HG03521 (cell line): ENCODE measurements at regions not wholly inside any gene's neighbourhood (a gene's known extent, or its start where the extent isn't known, plus 50 kb on each side); places are given as distances from the start of the nearest gene placed in this dataset.
"Not testable (repeated sequence)": the region's sequence is repeated elsewhere in the genome, so short reads cannot be mapped to it uniquely, and the experiment has no call there.

ENCODE experiments used
- ATAC-seq: cut with Tn5 transposase; IDR thresholded peaks from one replicate; pipeline ENCODE4 v1.9.1; 2021; ENCODE audit warnings: mild to moderate bottlenecking, moderate library complexity; ENCODE audit not compliant: unreplicated experiment

- ATAC-seq: no peak
Measured at GRCh38 chr12:124159655-124160054, 135.2 kb upstream of the RFLNA start.

DNA sequence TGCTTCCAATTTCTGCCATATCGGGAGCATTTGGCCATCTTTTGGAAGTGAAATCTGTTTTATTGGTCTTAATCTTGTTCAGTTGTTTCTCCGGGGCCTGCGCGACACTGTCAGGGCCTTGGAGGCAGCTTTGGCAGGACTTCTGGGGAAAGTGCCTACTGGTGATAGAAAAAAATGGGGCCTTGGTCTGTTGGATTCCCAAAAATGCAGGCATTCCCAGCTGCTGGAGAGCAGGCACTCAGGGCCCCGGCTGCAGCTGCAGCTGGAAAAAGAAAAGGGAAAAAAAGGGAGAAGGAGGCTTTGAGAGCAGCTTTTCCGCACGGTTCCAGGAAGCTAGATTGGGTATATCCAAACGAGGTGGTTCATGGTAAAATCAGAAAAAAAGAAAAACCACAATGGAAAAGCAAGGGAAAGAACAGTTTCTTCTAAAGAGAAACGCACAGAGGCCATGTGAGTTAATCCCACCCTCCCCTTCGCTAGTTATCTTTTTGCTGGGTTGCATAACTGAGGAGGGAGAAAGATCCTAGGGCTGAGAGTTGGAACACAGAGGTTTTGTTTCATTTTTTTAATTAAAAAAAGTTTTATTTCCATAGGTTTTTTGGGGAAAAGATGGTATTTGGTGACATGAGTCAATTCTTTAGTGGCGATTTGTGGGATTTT, 134.7 kb upstream of the RFLNA start:
- ATAC-seq: no peak

- ATAC-seq: not testable (repeated sequence)
Measured at GRCh38 chr12:124161402-124161801, 133.5 kb upstream of the RFLNA start.

GRCh38 chr12:124162151-124163110, 132.5 kb upstream of the RFLNA start:
- ATAC-seq: no peak

GRCh38 chr12:124165695-124166094, 129.2 kb upstream of the RFLNA start:
- no peak for ATAC-seq

DNA sequence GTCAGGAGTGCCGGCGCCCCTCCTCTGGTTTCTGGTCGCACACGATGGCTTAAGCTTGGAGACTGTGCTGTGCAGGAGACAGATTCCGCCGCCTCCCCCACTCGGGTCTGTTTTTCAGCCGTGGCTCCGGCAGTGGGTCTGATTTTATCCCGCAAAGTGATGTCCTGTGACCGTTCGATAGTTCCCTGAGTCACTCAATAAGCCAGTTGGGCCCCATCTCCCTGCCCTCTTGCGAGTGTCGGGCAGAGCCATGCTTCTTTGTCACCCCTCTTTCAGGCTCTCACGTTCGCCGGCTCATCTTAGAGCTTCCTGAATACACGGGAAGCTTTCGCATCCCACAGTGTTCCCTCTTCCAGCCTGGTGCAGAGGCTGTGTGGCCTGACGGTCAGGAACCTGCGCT, 127.8 kb upstream of the RFLNA start:
- no peak for ATAC-seq

GRCh38 chr12:124168016-124168786, 126.7 kb upstream of the RFLNA start:
- ATAC-seq: no peak

DNA sequence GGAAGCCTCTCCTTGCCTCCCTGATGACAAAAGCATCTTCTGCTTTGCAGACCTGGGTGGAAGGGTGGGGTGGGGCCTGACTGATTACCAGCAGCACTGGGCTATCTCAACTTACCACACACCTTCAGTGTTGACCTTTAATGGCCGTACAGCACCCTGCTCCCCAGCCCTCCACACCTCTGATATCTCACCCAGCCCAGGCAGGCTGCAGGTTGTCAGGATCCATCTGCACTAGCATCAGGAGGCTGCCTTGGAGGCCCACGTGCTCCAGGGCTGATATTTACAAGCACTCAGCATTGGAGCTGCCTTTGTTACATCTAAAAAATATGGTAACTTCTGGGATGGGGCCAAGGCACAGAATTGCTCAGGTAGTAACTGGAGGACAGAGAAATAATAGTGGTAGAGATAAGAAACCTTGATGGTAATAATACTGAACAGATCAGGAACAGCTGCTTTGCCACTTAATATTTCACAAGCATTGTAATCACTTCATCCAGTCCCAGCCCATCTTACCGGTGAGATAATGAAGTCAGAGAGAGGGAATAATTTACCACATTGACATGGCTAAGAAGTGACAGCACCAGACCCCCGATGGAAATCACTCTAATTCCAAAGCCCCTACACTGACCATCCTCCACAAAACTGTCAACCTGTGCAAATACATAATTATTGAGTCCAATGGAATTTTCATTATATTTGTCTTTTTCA, 125.2 kb upstream of the RFLNA start:
- no peak for ATAC-seq

DNA sequence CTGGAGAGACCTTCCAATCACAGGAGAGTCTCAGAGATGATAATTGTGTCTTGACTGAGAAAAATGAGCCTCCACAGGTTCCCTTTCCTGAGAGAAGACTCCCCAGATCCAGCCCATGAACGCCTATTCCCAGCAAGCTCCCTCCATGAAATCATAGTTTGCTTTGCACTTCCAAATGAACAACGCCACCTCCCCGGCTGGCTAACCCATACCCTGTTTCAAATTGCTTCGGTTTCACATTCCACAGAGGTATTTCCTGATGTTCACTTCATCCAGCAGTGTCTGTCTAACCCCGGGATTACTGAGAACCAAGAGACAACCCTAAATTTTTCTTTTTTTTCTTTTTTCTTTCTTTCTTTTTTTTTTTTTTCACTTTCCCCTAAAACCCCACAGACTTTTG, 124.1 kb upstream of the RFLNA start:
- ATAC-seq: no peak

- ATAC-seq: no peak
Measured at GRCh38 chr12:124171231-124171979, 123.5 kb upstream of the RFLNA start.

DNA sequence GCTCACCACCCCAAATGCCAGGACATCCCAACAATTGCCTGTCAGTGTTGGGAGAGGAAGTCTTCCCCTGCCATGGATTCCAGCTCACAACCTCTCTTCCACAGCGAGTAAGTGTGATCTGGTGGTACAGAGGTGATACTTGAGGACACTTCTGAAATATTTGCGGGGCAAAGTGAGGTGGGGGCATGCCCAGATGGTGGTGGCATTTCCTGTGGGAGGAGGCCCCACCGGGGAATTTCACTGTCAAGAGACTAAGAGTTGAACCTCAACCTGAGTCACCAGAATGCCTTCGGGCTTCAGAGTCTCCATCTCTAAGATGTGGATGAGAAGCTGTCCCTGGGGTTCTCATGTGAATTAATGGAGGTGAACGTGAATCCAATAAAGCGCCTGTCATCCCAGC, 122.3 kb upstream of the RFLNA start:
- no peak for ATAC-seq

- ATAC-seq: no peak
Measured at GRCh38 chr12:124173692-124174091, 121.2 kb upstream of the RFLNA start.

GRCh38 chr12:124174451-124175348, 120.2 kb upstream of the RFLNA start:
- no peak for ATAC-seq

GRCh38 chr12:124175704-124176103, 119.2 kb upstream of the RFLNA start:
- ATAC-seq: no peak

- no peak for ATAC-seq
Measured at GRCh38 chr12:124177276-124177950, 117.5 kb upstream of the RFLNA start.

- no peak for ATAC-seq
Measured at GRCh38 chr12:124177951-124178316, 117.0 kb upstream of the RFLNA start.

- ATAC-seq: no peak
Measured at GRCh38 chr12:124179936-124180607, 114.8 kb upstream of the RFLNA start.

- no peak for ATAC-seq
Measured at GRCh38 chr12:124183172-124183571, 111.7 kb upstream of the RFLNA start.
